HepG2 (cell line): ENCODE measurements at regions not wholly inside any gene's neighbourhood (a gene's known extent, or its start where the extent isn't known, plus 50 kb on each side); places are given as distances from the start of the nearest gene placed in this dataset.

Experiments
- ATAC-seq: fragments of 200-7000 bp; cut with Tn5 transposase; 3 replicates; pipeline ENCODE4 v1.9.1; 2020; ENCODE audit warnings: mild to moderate bottlenecking, moderate library complexity
- BruUV-seq: library from RNA; stranded (reverse); fragments of 400-500 nt; replicated peaks from 2 replicates; lab custom pipeline; 2021; lab: Mats Ljungman, UMichigan
- CTCF ChIA-PET: fragments of 300-600 bp; formaldehyde crosslinking; extraction: SDS; loops from one replicate; lab custom pipeline; 2021; ENCODE audit warnings: low total read pairs, inconsistent platforms, low intra/inter-chr PET ratio; lab: Yijun Ruan, JAX
- POLR2A ChIA-PET: fragments of 350-600 bp; sonication (Branson Sonifier 250); formaldehyde crosslinking; loops from one replicate; lab custom pipeline; 2020; ENCODE audit warnings: antibody characterized with exemption, inconsistent platforms; lab: Yijun Ruan, JAX
- DNase-seq: peaks from one replicate; pipeline ENCODE4 v3.0.0-alpha.2; 2015; ENCODE audit warnings: low spot score
- FAIRE-seq: peaks from 3 replicates; lab custom pipeline; 2011; peaks lifted over from hg19 to GRCh38; lab: Jason Lieb, UNC
- H2AFZ ChIP-seq: one replicate; pipeline ENCODE4 v1.6.1; 2011; ENCODE audit warnings: low read length, inconsistent platforms
- H3K27ac ChIP-seq: fragments of 300-600 bp; 3 replicates; pipeline ENCODE4 v1.8.0; 2011; ENCODE audit warnings: mixed run types, mild to moderate bottlenecking, mixed read lengths, low read length, inconsistent platforms; ENCODE audit not compliant: insufficient read depth; ENCODE audit errors: extremely low read length
- H3K27me3 ChIP-seq, 2 experiments: fragments of 200-600 bp in 1 of 2; 2 replicates in 1 of 2; 3 replicates in 1 of 2; pipeline versions ENCODE4 v1.6.0 to v1.8.0; 2011; ENCODE audit warnings: low read length in 2 of 2, mild to moderate bottlenecking in 2 of 2, moderate library complexity in 2 of 2, inconsistent platforms in 1 of 2; ENCODE audit not compliant: insufficient read depth in 2 of 2, control insufficient read depth in 1 of 2
- H3K36me3 ChIP-seq, 2 experiments: fragments of 200-600 bp in 1 of 2; replicated peaks in 1 of 2; 2 replicates in 1 of 2; 3 replicates in 1 of 2; pipeline versions ENCODE4 v1.5.1 to v1.8.0; 2011; ENCODE audit warnings: low read length in 2 of 2, inconsistent platforms in 1 of 2; ENCODE audit not compliant: insufficient read depth in 2 of 2, control insufficient read depth in 1 of 2
- H3K4me1 ChIP-seq: 2 replicates; pipeline ENCODE4 v1.5.1; 2012; ENCODE audit warnings: low read length, inconsistent platforms; ENCODE audit not compliant: insufficient read depth
- H3K4me2 ChIP-seq: 2 replicates; pipeline ENCODE4 v1.6.0; 2011; ENCODE audit warnings: low read depth, low read length, inconsistent platforms
- H3K4me3 ChIP-seq, 3 experiments: fragments of 200-600 bp in 1 of 3; sonication (generic), shearing (Covaris generic) in 1 of 3; replicated peaks in 1 of 3; 2 replicates each; pipeline ENCODE4 v1.5.1; 2011 to 2016; ENCODE audit warnings: low read length in 3 of 3, inconsistent platforms in 2 of 3, low read depth in 2 of 3, mild to moderate bottlenecking in 2 of 3, control low read depth in 1 of 3, mixed read lengths in 1 of 3; ENCODE audit not compliant: insufficient read depth in 1 of 3
- H3K79me2 ChIP-seq: one replicate; pipeline ENCODE4 v1.6.1; 2011; ENCODE audit warnings: low read length, inconsistent platforms; ENCODE audit not compliant: insufficient read depth
- H3K9ac ChIP-seq: 2 replicates; pipeline ENCODE4 v1.6.0; 2011; ENCODE audit warnings: mild to moderate bottlenecking, low read depth, low read length, inconsistent platforms; ENCODE audit not compliant: insufficient read depth
- H3K9me3 ChIP-seq: 2 replicates; pipeline ENCODE4 v1.5.1; 2012; ENCODE audit warnings: mild to moderate bottlenecking, low read length
- H4K20me1 ChIP-seq: 2 replicates; pipeline ENCODE4 v1.6.0; 2011; ENCODE audit warnings: inconsistent platforms, mild to moderate bottlenecking, low read length, moderate library complexity; ENCODE audit not compliant: insufficient read depth
- NR0B2 ChIP-seq: sonication (generic); formaldehyde crosslinking; IDR thresholded peaks from 2 replicates; pipeline ENCODE4 v1.4.0; 2020; ENCODE audit warnings: mild to moderate bottlenecking, missing genetic modification reagents
- PRDM10 ChIP-seq: sonication (generic); formaldehyde crosslinking; IDR thresholded peaks from 2 replicates; pipeline ENCODE4 v1.4.0; 2020; ENCODE audit warnings: low read depth, missing genetic modification reagents
- RBFOX2 ChIP-seq: fragments of 200-400 bp; formaldehyde crosslinking; IDR thresholded peaks from 2 replicates; pipeline ENCODE4 v1.6.1; 2017; ENCODE audit warnings: low read depth, mild to moderate bottlenecking, low read length
- TOPORS ChIP-seq: sonication (generic); formaldehyde crosslinking; IDR thresholded peaks from 2 replicates; pipeline ENCODE4 v1.8.0; 2023; ENCODE audit warnings: mild to moderate bottlenecking, missing genetic modification reagents
- ZBTB42 ChIP-seq: sonication (generic); formaldehyde crosslinking; IDR thresholded peaks from 2 replicates; pipeline ENCODE4 v1.5.0; 2020; ENCODE audit warnings: mild to moderate bottlenecking, missing genetic modification reagents
- ZNF367 ChIP-seq: sonication (generic); formaldehyde crosslinking; IDR thresholded peaks from 2 replicates; pipeline ENCODE4 v1.4.0; 2020; ENCODE audit warnings: missing genetic modification reagents, borderline replicate concordance
- ZNF407 ChIP-seq: sonication (generic); formaldehyde crosslinking; IDR thresholded peaks from one replicate; pipeline ENCODE4 v1.5.1; 2020; ENCODE audit warnings: mild to moderate bottlenecking, missing genetic modification reagents; ENCODE audit errors: not compliant biosample characterization
- ZSCAN25 ChIP-seq: sonication (generic); formaldehyde crosslinking; IDR thresholded peaks from 2 replicates; pipeline ENCODE4 v1.8.0; 2022; ENCODE audit warnings: mild to moderate bottlenecking, missing genetic modification reagents
- WGBS: methylation state at CpG from one replicate; pipeline ENCODE4 v1.1.6; 2017; ENCODE audit warnings: low lambda C conversion rate; 5-methylcytosine and 5-hydroxymethylcytosine counted together
- in situ Hi-C: cut with HindIII; loops from 2 replicates; pipeline ENCODE4 v1.10.0; 2017; ENCODE audit warnings: low pct_unique_long_range_greater_than_20kb; ENCODE audit not compliant: extremely low pct_ligation_motif_present
- intact Hi-C: fragments of 100-400 bp; cut with micrococcal nuclease; formaldehyde crosslinking; loops from one replicate; pipeline ENCODE4 v1.10.0; 2022; ENCODE audit not compliant: unreplicated experiment

GRCh38 chr2:17035010-17035409 lies 369.4 kb upstream of the CYRIA start:
- no peaks in the 10 kb centered on the region for H3K4me1 ChIP-seq
- FAIRE-seq (no peak), ATAC-seq (no peak), DNase-seq (no peak)
- ChIA-PET CTCF (no interaction called here), POLR2A (no interaction called here)
- in situ Hi-C loops (no loop called here), intact Hi-C loops (no loop called here)
- no peaks in the 10 kb centered on the region for H3K79me2 ChIP-seq
- H3K36me3 ChIP-seq, result no peaks in the 10 kb centered on the region
- H4K20me1 ChIP-seq, result no peaks in the 10 kb centered on the region
- 6% methylated on average over 1 of the region's 1 CpG for WGBS
- no TSS peak for BruUV-seq
- no peak overlapping the region for H3K9ac ChIP-seq
- H3K9me3 ChIP-seq, result no peaks in the 10 kb centered on the region
- TF ChIP-seq PRDM10 (CRISPR knock-in tag), result no peak
- no peak for TF ChIP-seq ZNF367 (CRISPR knock-in tag)
- no peak for TF ChIP-seq RBFOX2
- TF ChIP-seq NR0B2 (CRISPR knock-in tag), result no peak
- no peak for TF ChIP-seq ZBTB42 (CRISPR knock-in tag)
- no peak for TF ChIP-seq ZNF407
- no peak for TF ChIP-seq ZSCAN25 (CRISPR knock-in tag)
- TF ChIP-seq TOPORS (CRISPR knock-in tag), result no peak
- no peak overlapping the region for H2AFZ ChIP-seq
- no peak overlapping the region for H3K27ac ChIP-seq
- H3K4me3 ChIP-seq, result no peak overlapping the region
- H3K4me2 ChIP-seq, result no peak overlapping the region
- no peaks in the 10 kb centered on the region for H3K27me3 ChIP-seq
